ENCODE measurements at regions not wholly inside any gene's neighbourhood (a gene's known extent, or its start where the extent isn't known, plus 50 kb on each side); places are given as distances from the start of the nearest gene placed in this dataset.

GRCh38 chr6:147662646-147663045 is 154.2 kb downstream of the SAMD5 start:
- no peak for TF ChIP-seq POLR2A (IDR thresholded peaks at IDR 0.05; ENCODE audit: extremely low read depth, insufficient read length)
- TF ChIP-seq MYC (IDR thresholded peaks at IDR 0.05; ENCODE audit: low read depth, low read length): no peak
- no peak for TF ChIP-seq CTCF (IDR thresholded peaks at IDR 0.05; ENCODE audit: low read depth, low read length)
